HCT116 (cell line): ENCODE measurements at regions not wholly inside any gene's neighbourhood (a gene's known extent, or its start where the extent isn't known, plus 50 kb on each side); places are given as distances from the start of the nearest gene placed in this dataset.

ENCODE experiments used
- ATAC-seq: fragments of 200-7000 bp; cut with Tn5 transposase; 2 replicates; pipeline ENCODE4 v1.9.1; 2020; ENCODE audit warnings: mild to moderate bottlenecking, moderate library complexity
- BruUV-seq: library from RNA; stranded (reverse); fragments of 400-500 nt; replicated peaks from 2 replicates; lab custom pipeline; 2021; lab: Mats Ljungman, UMichigan
- CTCF ChIA-PET: fragments of 300-600 bp; sonication (Branson Sonifier 250); formaldehyde crosslinking; loops from one replicate; lab custom pipeline; 2021; ENCODE audit warnings: antibody characterized with exemption; lab: Charles Lee
- POLR2A ChIA-PET: fragments of 300-600, 350-600 bp; sonication (Branson Sonifier 250); formaldehyde crosslinking; loops from one replicate; lab custom pipeline; 2021; ENCODE audit warnings: antibody characterized with exemption; lab: Charles Lee
- RAD21 ChIA-PET, 2 experiments: fragments of 300-600 bp; sonication (Branson Sonifier 250); formaldehyde crosslinking; loops; one replicate each; lab custom pipeline; 2023; ENCODE audit warnings: low total read pairs in 2 of 2; ENCODE audit not compliant: uncharacterized antibody in 2 of 2, unreplicated experiment in 2 of 2, low non-redundant PET in 1 of 2; lab: Charles Lee
- DNase-seq: peaks from one replicate; pipeline ENCODE4 v3.0.0-alpha.2; 2010; ENCODE audit warnings: low read depth, low spot score
- H2AFZ ChIP-seq: fragments of 200-600 bp; shearing (Covaris generic), sonication (generic); 2 replicates; pipeline ENCODE4 v1.6.1; 2017; ENCODE audit warnings: low read depth, mixed run types, mixed read lengths, antibody characterized with exemption, low read length; ENCODE audit not compliant: poor library complexity, severe bottlenecking
- H3K27ac ChIP-seq: 2 replicates; pipeline ENCODE4 v1.5.1; 2012; ENCODE audit warnings: low read depth, low read length
- H3K27me3 ChIP-seq: fragments of 200-600 bp; sonication (generic); 2 replicates; pipeline ENCODE4 v1.6.1; 2016; ENCODE audit warnings: mixed run types, low read length, mixed read lengths; ENCODE audit not compliant: insufficient read depth
- H3K36me3 ChIP-seq, 2 experiments: fragments of 200-500 bp in 1 of 2; fragments of 200-600 bp in 1 of 2; sonication (Bioruptor generic) in 1 of 2; sonication (generic) in 1 of 2; 2 replicates each; pipeline versions ENCODE4 v1.5.1 to v1.6.1; 2014 to 2016; ENCODE audit warnings: low read length in 2 of 2, inconsistent platforms in 1 of 2, mixed read lengths in 1 of 2, mixed run types in 1 of 2; ENCODE audit not compliant: insufficient read depth in 2 of 2, control insufficient read depth in 1 of 2
- H3K4me1 ChIP-seq, 2 experiments: fragments of 200-600 bp in 1 of 2; sonication (generic) in 1 of 2; 2 replicates each; pipeline versions ENCODE4 v1.5.1 to v1.6.1; 2012 to 2017; ENCODE audit warnings: low read length in 2 of 2, inconsistent platforms in 1 of 2, mild to moderate bottlenecking in 1 of 2, mixed read lengths in 1 of 2, mixed run types in 1 of 2, moderate library complexity in 1 of 2; ENCODE audit not compliant: insufficient read depth in 2 of 2, control insufficient read depth in 1 of 2
- H3K4me2 ChIP-seq: fragments of 200-600 bp; sonication (generic); 2 replicates; pipeline ENCODE4 v1.6.1; 2017; ENCODE audit warnings: mixed run types, low read length, mixed read lengths
- H3K4me3 ChIP-seq, 2 experiments: fragments of 200-600 bp in 1 of 2; sonication (generic) in 1 of 2; replicated peaks in 1 of 2; 2 replicates each; pipeline ENCODE4 v1.5.1; 2011 to 2016; ENCODE audit warnings: low read length in 2 of 2, control low read depth in 1 of 2, low read depth in 1 of 2, mild to moderate bottlenecking in 1 of 2, mixed read lengths in 1 of 2, mixed run types in 1 of 2
- H3K79me2 ChIP-seq: fragments of 200-600 bp; sonication (generic); 2 replicates; pipeline ENCODE4 v1.6.1; 2017; ENCODE audit warnings: mild to moderate bottlenecking, mixed run types, low read length, moderate library complexity, mixed read lengths; ENCODE audit not compliant: insufficient read depth
- H3K9ac ChIP-seq: fragments of 200-600 bp; sonication (generic); 2 replicates; pipeline ENCODE4 v1.6.1; 2016; ENCODE audit warnings: low read length, mixed read lengths
- H3K9me2 ChIP-seq: fragments of 200-600 bp; sonication (generic), shearing (Covaris generic); 2 replicates; pipeline ENCODE4 v1.6.1; 2017; ENCODE audit warnings: mixed run types, mild to moderate bottlenecking, moderate library complexity; ENCODE audit not compliant: insufficient read depth
- H3K9me3 ChIP-seq, 2 experiments: fragments of 200-500 bp in 1 of 2; fragments of 200-600 bp in 1 of 2; sonication (Bioruptor generic) in 1 of 2; sonication (generic) in 1 of 2; 2 replicates each; pipeline ENCODE4 v1.6.1; 2014 to 2017; ENCODE audit warnings: low read length in 2 of 2, mixed read lengths in 2 of 2, inconsistent platforms in 1 of 2, low read depth in 1 of 2, mild to moderate bottlenecking in 1 of 2, mixed run types in 1 of 2, moderate library complexity in 1 of 2; ENCODE audit not compliant: control insufficient read depth in 1 of 2, insufficient read depth in 1 of 2
- H4K20me1 ChIP-seq: fragments of 200-600 bp; sonication (generic), shearing (Covaris generic); 2 replicates; pipeline ENCODE4 v1.6.1; 2017; ENCODE audit warnings: mixed run types, mild to moderate bottlenecking, moderate library complexity; ENCODE audit not compliant: insufficient read depth
- ATF3 ChIP-seq: IDR thresholded peaks from 2 replicates; pipeline ENCODE4 v1.6.1; 2012
- EGR1 ChIP-seq: IDR thresholded peaks from 2 replicates; pipeline ENCODE4 v1.6.1; 2012; ENCODE audit warnings: low read depth
- EZH2 ChIP-seq: fragments of 200-600 bp; sonication (generic); IDR thresholded peaks from 2 replicates; pipeline ENCODE4 v1.6.1; 2017; ENCODE audit warnings: antibody characterized with exemption, mixed run types
- SIN3A ChIP-seq: IDR thresholded peaks from 2 replicates; pipeline ENCODE4 v1.6.1; 2012; ENCODE audit warnings: low read depth
- SRF ChIP-seq: IDR thresholded peaks from 2 replicates; pipeline ENCODE4 v1.6.1; 2012; ENCODE audit warnings: low read depth
- TCF7L2 ChIP-seq: IDR thresholded peaks from 2 replicates; pipeline ENCODE4 v1.7.0; 2011; ENCODE audit warnings: borderline replicate concordance, inconsistent platforms; ENCODE audit not compliant: insufficient read depth, insufficient read length; ENCODE audit errors: extremely low read depth
- YY1 ChIP-seq: IDR thresholded peaks from 2 replicates; pipeline ENCODE4 v1.6.1; 2011; ENCODE audit warnings: low read length, low read depth, moderate library complexity, mild to moderate bottlenecking; ENCODE audit not compliant: insufficient replicate concordance; ENCODE audit errors: extremely low read depth
- ZFX ChIP-seq: fragments of 450-650 bp; IDR thresholded peaks from 2 replicates; pipeline ENCODE4 v1.6.1; 2017
- intact Hi-C: fragments of 100-400 bp; cut with micrococcal nuclease; formaldehyde crosslinking; loops from 2 replicates; pipeline ENCODE4 v1.10.0; 2022
- TF ChIP-seq, protein P1 (sequence below): IDR thresholded peaks from 2 replicates; pipeline ENCODE4 v1.6.1; 2012; ENCODE audit warnings: low read depth
- TF ChIP-seq, protein P2 (sequence below): IDR thresholded peaks from 2 replicates; pipeline ENCODE4 v1.6.1; 2011; ENCODE audit warnings: mild to moderate bottlenecking, low read length, moderate library complexity; ENCODE audit not compliant: insufficient replicate concordance; ENCODE audit errors: extremely low read depth
- TF ChIP-seq, protein P3 (sequence below), 3 experiments: fragments of 200-600 bp in 1 of 3; sonication (generic) in 1 of 3; IDR thresholded peaks in 2 of 3; conservative IDR thresholded peaks in 1 of 3; 2 replicates each; pipeline ENCODE4 v1.5.1; 2012 to 2017; ENCODE audit warnings: low read depth in 2 of 3, low read length in 2 of 3, antibody characterized with exemption in 1 of 3, borderline replicate concordance in 1 of 3, control low read depth in 1 of 3, mild to moderate bottlenecking in 1 of 3, mixed read lengths in 1 of 3, mixed run types in 1 of 3, moderate library complexity in 1 of 3; ENCODE audit not compliant: insufficient read depth in 1 of 3

DNA sequence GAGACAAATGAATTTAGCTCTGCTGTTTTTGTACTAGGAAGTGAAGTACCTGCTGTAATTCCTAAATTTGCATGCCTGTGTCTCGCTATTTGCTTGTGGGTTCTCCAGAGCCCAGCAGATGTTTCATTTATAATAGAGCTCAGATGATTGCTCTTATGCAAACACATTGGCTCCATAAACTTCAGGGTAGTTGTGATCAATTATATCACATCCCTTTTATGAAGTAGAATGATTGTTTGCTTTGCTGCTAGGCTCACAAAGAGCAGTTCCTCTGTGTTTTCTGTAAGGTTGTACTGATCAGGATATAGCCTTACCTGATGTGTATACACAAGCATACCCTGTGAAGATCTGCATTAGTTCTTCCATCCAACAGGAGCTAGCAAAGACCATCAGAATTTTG, 64.1 kb downstream of the C11orf87 start:
- H2AFZ ChIP-seq: no peak overlapping the region
- RAD21 ChIA-PET: no interaction called here
- ATAC-seq (no peak), DNase-seq (no peak)
- H3K9me2 ChIP-seq: no peaks in the 10 kb centered on the region
- H3K4me1 ChIP-seq: no peaks in the 10 kb centered on the region
- BruUV-seq: no TSS peak
- H3K27me3 ChIP-seq: no peaks in the 10 kb centered on the region
- no peak overlapping the region for H3K27ac ChIP-seq
- intact Hi-C loops: no loop called here
- POLR2A ChIA-PET: no interaction called here
- no peak overlapping the region for H3K9ac ChIP-seq
- no peak overlapping the region for H3K4me3 ChIP-seq
- H4K20me1 ChIP-seq: no peaks in the 10 kb centered on the region
- H3K4me2 ChIP-seq: no peak overlapping the region
- no peaks in the 10 kb centered on the region for H3K79me2 ChIP-seq
- no peaks in the 10 kb centered on the region for H3K9me3 ChIP-seq
- CTCF ChIA-PET: no interaction called here
- no peak for TF ChIP-seq EZH2
- no peak for TF ChIP-seq SIN3A
- H3K36me3 ChIP-seq: no peaks in the 10 kb centered on the region

DNA sequence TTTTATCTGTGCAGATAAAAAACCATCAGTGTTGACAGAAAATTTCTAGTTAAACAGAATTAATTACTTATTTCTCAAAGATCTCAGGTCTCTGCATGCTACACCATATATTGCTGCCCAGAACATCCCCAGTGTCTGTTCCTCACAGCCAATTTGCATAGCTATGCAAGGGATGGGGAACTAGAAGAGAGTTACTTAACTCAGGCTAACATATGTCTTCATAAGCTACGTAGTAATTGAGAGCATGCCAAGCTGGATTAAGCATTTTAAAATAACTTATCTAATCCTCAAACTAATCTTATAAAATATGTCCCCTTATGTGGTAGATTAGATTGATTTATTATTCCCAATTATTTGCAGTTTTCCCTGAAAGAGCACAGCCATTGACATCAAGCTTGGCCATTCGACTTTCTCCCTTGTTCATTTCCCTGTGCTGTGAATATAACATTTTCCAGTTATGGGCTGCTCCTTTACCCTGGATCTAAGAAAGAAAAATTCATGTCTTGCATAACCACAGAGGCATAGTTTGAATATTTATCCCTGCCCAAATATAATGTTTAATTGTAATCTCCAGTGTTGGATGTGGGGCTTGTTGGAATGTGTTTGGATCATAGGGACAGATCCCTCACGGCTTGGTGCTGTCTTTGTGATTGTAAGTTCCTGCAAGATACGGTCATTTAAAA, 69.1 kb downstream of the C11orf87 start:
- H3K4me1 ChIP-seq: no peaks in the 10 kb centered on the region
- H2AFZ ChIP-seq: no peak overlapping the region
- no TSS peak for BruUV-seq
- no peaks in the 10 kb centered on the region for H3K27me3 ChIP-seq
- ATAC-seq (no peak), DNase-seq (no peak)
- no peaks in the 10 kb centered on the region for H3K9me2 ChIP-seq
- no peaks in the 10 kb centered on the region for H3K9me3 ChIP-seq
- H3K36me3 ChIP-seq: no peaks in the 10 kb centered on the region
- no peak overlapping the region for H3K4me3 ChIP-seq
- no peak overlapping the region for H3K4me2 ChIP-seq
- ChIA-PET CTCF (no interaction called here), RAD21 (no interaction called here), POLR2A (no interaction called here)
- H4K20me1 ChIP-seq: no peaks in the 10 kb centered on the region
- intact Hi-C loops: no loop called here
- H3K9ac ChIP-seq: no peak overlapping the region
- no peaks in the 10 kb centered on the region for H3K79me2 ChIP-seq
- H3K27ac ChIP-seq: no peak overlapping the region
- TF ChIP-seq YY1 (no peak), EGR1 (no peak), TCF7L2 (no peak), ZFX (no peak), SRF (no peak), ATF3 (no peak)
- TF ChIP-seq, protein P1, sequence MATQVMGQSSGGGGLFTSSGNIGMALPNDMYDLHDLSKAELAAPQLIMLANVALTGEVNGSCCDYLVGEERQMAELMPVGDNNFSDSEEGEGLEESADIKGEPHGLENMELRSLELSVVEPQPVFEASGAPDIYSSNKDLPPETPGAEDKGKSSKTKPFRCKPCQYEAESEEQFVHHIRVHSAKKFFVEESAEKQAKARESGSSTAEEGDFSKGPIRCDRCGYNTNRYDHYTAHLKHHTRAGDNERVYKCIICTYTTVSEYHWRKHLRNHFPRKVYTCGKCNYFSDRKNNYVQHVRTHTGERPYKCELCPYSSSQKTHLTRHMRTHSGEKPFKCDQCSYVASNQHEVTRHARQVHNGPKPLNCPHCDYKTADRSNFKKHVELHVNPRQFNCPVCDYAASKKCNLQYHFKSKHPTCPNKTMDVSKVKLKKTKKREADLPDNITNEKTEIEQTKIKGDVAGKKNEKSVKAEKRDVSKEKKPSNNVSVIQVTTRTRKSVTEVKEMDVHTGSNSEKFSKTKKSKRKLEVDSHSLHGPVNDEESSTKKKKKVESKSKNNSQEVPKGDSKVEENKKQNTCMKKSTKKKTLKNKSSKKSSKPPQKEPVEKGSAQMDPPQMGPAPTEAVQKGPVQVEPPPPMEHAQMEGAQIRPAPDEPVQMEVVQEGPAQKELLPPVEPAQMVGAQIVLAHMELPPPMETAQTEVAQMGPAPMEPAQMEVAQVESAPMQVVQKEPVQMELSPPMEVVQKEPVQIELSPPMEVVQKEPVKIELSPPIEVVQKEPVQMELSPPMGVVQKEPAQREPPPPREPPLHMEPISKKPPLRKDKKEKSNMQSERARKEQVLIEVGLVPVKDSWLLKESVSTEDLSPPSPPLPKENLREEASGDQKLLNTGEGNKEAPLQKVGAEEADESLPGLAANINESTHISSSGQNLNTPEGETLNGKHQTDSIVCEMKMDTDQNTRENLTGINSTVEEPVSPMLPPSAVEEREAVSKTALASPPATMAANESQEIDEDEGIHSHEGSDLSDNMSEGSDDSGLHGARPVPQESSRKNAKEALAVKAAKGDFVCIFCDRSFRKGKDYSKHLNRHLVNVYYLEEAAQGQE: no peak
- TF ChIP-seq, protein P2, sequence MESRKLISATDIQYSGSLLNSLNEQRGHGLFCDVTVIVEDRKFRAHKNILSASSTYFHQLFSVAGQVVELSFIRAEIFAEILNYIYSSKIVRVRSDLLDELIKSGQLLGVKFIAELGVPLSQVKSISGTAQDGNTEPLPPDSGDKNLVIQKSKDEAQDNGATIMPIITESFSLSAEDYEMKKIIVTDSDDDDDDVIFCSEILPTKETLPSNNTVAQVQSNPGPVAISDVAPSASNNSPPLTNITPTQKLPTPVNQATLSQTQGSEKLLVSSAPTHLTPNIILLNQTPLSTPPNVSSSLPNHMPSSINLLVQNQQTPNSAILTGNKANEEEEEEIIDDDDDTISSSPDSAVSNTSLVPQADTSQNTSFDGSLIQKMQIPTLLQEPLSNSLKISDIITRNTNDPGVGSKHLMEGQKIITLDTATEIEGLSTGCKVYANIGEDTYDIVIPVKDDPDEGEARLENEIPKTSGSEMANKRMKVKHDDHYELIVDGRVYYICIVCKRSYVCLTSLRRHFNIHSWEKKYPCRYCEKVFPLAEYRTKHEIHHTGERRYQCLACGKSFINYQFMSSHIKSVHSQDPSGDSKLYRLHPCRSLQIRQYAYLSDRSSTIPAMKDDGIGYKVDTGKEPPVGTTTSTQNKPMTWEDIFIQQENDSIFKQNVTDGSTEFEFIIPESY: no peak
- TF ChIP-seq, protein P3, sequence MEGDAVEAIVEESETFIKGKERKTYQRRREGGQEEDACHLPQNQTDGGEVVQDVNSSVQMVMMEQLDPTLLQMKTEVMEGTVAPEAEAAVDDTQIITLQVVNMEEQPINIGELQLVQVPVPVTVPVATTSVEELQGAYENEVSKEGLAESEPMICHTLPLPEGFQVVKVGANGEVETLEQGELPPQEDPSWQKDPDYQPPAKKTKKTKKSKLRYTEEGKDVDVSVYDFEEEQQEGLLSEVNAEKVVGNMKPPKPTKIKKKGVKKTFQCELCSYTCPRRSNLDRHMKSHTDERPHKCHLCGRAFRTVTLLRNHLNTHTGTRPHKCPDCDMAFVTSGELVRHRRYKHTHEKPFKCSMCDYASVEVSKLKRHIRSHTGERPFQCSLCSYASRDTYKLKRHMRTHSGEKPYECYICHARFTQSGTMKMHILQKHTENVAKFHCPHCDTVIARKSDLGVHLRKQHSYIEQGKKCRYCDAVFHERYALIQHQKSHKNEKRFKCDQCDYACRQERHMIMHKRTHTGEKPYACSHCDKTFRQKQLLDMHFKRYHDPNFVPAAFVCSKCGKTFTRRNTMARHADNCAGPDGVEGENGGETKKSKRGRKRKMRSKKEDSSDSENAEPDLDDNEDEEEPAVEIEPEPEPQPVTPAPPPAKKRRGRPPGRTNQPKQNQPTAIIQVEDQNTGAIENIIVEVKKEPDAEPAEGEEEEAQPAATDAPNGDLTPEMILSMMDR (IDR thresholded peaks at IDR 0.05 in 2 of 3, conservative IDR thresholded peaks at IDR 0.05 in 1 of 3; ENCODE audit: borderline replicate concordance in 1 of 3, insufficient read depth in 1 of 3, low read depth in 2 of 3, low read length in 2 of 3): no peak
